ENCODE measurements at regions not wholly inside any gene's neighbourhood (a gene's known extent, or its start where the extent isn't known, plus 50 kb on each side); places are given as distances from the start of the nearest gene placed in this dataset.

GRCh38 chr4:175910700-175911099 lies 98.6 kb upstream of the GPM6A start:
- H3K4me1 ChIP-seq (ENCODE audit: control insufficient read depth, insufficient read depth, low read length): no peaks in the 10 kb centered on the region
- 68% methylated on average over 3 of the region's 4 CpGs for WGBS (ENCODE audit: insufficient coverage)
- H3K9me3 ChIP-seq (replicated peaks; ENCODE audit: control insufficient read depth, low read depth, low read length): no peaks in the 10 kb centered on the region
- H3K4me3 ChIP-seq (ENCODE audit: low read length): no peak overlapping the region
- no peak overlapping the region for H3K27ac ChIP-seq (ENCODE audit: low read length)
- DNase-seq: no peak
- no peaks in the 10 kb centered on the region for H3K27me3 ChIP-seq (ENCODE audit: control insufficient read depth, insufficient read depth, low read length)
- H3K36me3 ChIP-seq (ENCODE audit: control insufficient read depth, insufficient read depth, low read length): no peaks in the 10 kb centered on the region

- H3K4me1 ChIP-seq (ENCODE audit: control insufficient read depth, insufficient read depth, low read length): no peaks in the 10 kb centered on the region
- H3K27ac ChIP-seq (ENCODE audit: low read length): no peak overlapping the region
- H3K27me3 ChIP-seq (ENCODE audit: control insufficient read depth, insufficient read depth, low read length): no peaks in the 10 kb centered on the region
- no peak for DNase-seq
- H3K4me3 ChIP-seq (ENCODE audit: low read length): no peak overlapping the region
- H3K36me3 ChIP-seq (ENCODE audit: control insufficient read depth, insufficient read depth, low read length): no peaks in the 10 kb centered on the region
- H3K9me3 ChIP-seq (replicated peaks; ENCODE audit: control insufficient read depth, low read depth, low read length): no peaks in the 10 kb centered on the region
- WGBS (ENCODE audit: insufficient coverage): 60% methylated on average over 1 of the region's 6 CpGs
Observed at GRCh38 chr4:175916626-175917351, 104.7 kb upstream of the GPM6A start.

- H3K4me3 ChIP-seq (ENCODE audit: low read length): no peak overlapping the region
- WGBS (ENCODE audit: insufficient coverage): 82% methylated on average over 2 of the region's 5 CpGs
- DNase-seq: no peak
- no peaks in the 10 kb centered on the region for H3K9me3 ChIP-seq (replicated peaks; ENCODE audit: control insufficient read depth, low read depth, low read length)
- H3K27me3 ChIP-seq (ENCODE audit: control insufficient read depth, insufficient read depth, low read length): no peaks in the 10 kb centered on the region
- no peaks in the 10 kb centered on the region for H3K4me1 ChIP-seq (ENCODE audit: control insufficient read depth, insufficient read depth, low read length)
- no peak overlapping the region for H3K27ac ChIP-seq (ENCODE audit: low read length)
- H3K36me3 ChIP-seq (ENCODE audit: control insufficient read depth, insufficient read depth, low read length): no peaks in the 10 kb centered on the region
Observed at GRCh38 chr4:175927121-175927520, 115.1 kb upstream of the GPM6A start.

GRCh38 chr4:175929441-175929840 lies 117.4 kb upstream of the GPM6A start:
- no CpG with 5 or more reads among the region's 3 CpGs for WGBS (ENCODE audit: insufficient coverage)
- no peaks in the 10 kb centered on the region for H3K36me3 ChIP-seq (ENCODE audit: control insufficient read depth, insufficient read depth, low read length)

GRCh38 chr4:175929932-175930331 lies 117.9 kb upstream of the GPM6A start:
- no CpG with 5 or more reads among the region's 3 CpGs for WGBS (ENCODE audit: insufficient coverage)
- no peaks in the 10 kb centered on the region for H3K9me3 ChIP-seq (replicated peaks; ENCODE audit: control insufficient read depth, low read depth, low read length)
- no peak overlapping the region for H3K4me3 ChIP-seq (ENCODE audit: low read length)
- no peak for DNase-seq
- H3K27me3 ChIP-seq (ENCODE audit: control insufficient read depth, insufficient read depth, low read length): no peaks in the 10 kb centered on the region
- no peaks in the 10 kb centered on the region for H3K36me3 ChIP-seq (ENCODE audit: control insufficient read depth, insufficient read depth, low read length)
- no peak overlapping the region for H3K27ac ChIP-seq (ENCODE audit: low read length)
- H3K4me1 ChIP-seq (ENCODE audit: control insufficient read depth, insufficient read depth, low read length): no peaks in the 10 kb centered on the region

More at GRCh38 chr4:175929441-175929840, 117.4 kb upstream of the GPM6A start:
- DNase-seq: no peak
- no peaks in the 10 kb centered on the region for H3K9me3 ChIP-seq (replicated peaks; ENCODE audit: control insufficient read depth, low read depth, low read length)
- no peak overlapping the region for H3K4me3 ChIP-seq (ENCODE audit: low read length)
- no peaks in the 10 kb centered on the region for H3K4me1 ChIP-seq (ENCODE audit: control insufficient read depth, insufficient read depth, low read length)
- no peak overlapping the region for H3K27ac ChIP-seq (ENCODE audit: low read length)
- H3K27me3 ChIP-seq (ENCODE audit: control insufficient read depth, insufficient read depth, low read length): no peaks in the 10 kb centered on the region

GRCh38 chr4:175930471-175930870 lies 118.4 kb upstream of the GPM6A start:
- H3K36me3 ChIP-seq (ENCODE audit: control insufficient read depth, insufficient read depth, low read length): no peaks in the 10 kb centered on the region
- H3K4me3 ChIP-seq (ENCODE audit: low read length): no peak overlapping the region
- no peaks in the 10 kb centered on the region for H3K4me1 ChIP-seq (ENCODE audit: control insufficient read depth, insufficient read depth, low read length)
- no peak overlapping the region for H3K27ac ChIP-seq (ENCODE audit: low read length)
- no peaks in the 10 kb centered on the region for H3K9me3 ChIP-seq (replicated peaks; ENCODE audit: control insufficient read depth, low read depth, low read length)
- H3K27me3 ChIP-seq (ENCODE audit: control insufficient read depth, insufficient read depth, low read length): no peaks in the 10 kb centered on the region
- no peak for DNase-seq

- H3K4me1 ChIP-seq (ENCODE audit: control insufficient read depth, insufficient read depth, low read length): no peaks in the 10 kb centered on the region
- no peaks in the 10 kb centered on the region for H3K27me3 ChIP-seq (ENCODE audit: control insufficient read depth, insufficient read depth, low read length)
- 93% methylated on average over 3 of the region's 9 CpGs for WGBS (ENCODE audit: insufficient coverage)
- no peaks in the 10 kb centered on the region for H3K36me3 ChIP-seq (ENCODE audit: control insufficient read depth, insufficient read depth, low read length)
- no peak overlapping the region for H3K27ac ChIP-seq (ENCODE audit: low read length)
- no peak for DNase-seq
- H3K4me3 ChIP-seq (ENCODE audit: low read length): no peak overlapping the region
- no peaks in the 10 kb centered on the region for H3K9me3 ChIP-seq (replicated peaks; ENCODE audit: control insufficient read depth, low read depth, low read length)
Observed at GRCh38 chr4:175932116-175932515, 120.1 kb upstream of the GPM6A start.

GRCh38 chr4:175934506-175934905 lies 122.4 kb upstream of the GPM6A start:
- Histone ChIP-seq H3K4me1 (ENCODE audit: control insufficient read depth, insufficient read depth, low read length) (no peaks in the 10 kb centered on the region), H3K27me3 (ENCODE audit: control insufficient read depth, insufficient read depth, low read length) (no peaks in the 10 kb centered on the region), H3K4me3 (ENCODE audit: low read length) (no peak overlapping the region), H3K27ac (ENCODE audit: low read length) (no peak overlapping the region), H3K9me3 (replicated peaks; ENCODE audit: control insufficient read depth, low read depth, low read length) (no peaks in the 10 kb centered on the region), H3K36me3 (ENCODE audit: control insufficient read depth, insufficient read depth, low read length) (no peaks in the 10 kb centered on the region)
- WGBS (ENCODE audit: insufficient coverage): no CpG with 5 or more reads among the region's 3 CpGs
- DNase-seq: no peak

- H3K27ac ChIP-seq (ENCODE audit: low read length): no peak overlapping the region
- DNase-seq: no peak
- H3K9me3 ChIP-seq (replicated peaks; ENCODE audit: control insufficient read depth, low read depth, low read length): no peaks in the 10 kb centered on the region
- H3K4me1 ChIP-seq (ENCODE audit: control insufficient read depth, insufficient read depth, low read length): no peaks in the 10 kb centered on the region
- no peak overlapping the region for H3K4me3 ChIP-seq (ENCODE audit: low read length)
- H3K36me3 ChIP-seq (ENCODE audit: control insufficient read depth, insufficient read depth, low read length): no peaks in the 10 kb centered on the region
- no peaks in the 10 kb centered on the region for H3K27me3 ChIP-seq (ENCODE audit: control insufficient read depth, insufficient read depth, low read length)
Observed at GRCh38 chr4:175935016-175935661, 123.1 kb upstream of the GPM6A start.

GRCh38 chr4:175944126-175944910 lies 121.3 kb upstream of the WDR17 start:
- Histone ChIP-seq H3K4me1 (ENCODE audit: control insufficient read depth, insufficient read depth, low read length) (no peaks in the 10 kb centered on the region), H3K27ac (ENCODE audit: low read length) (no peak overlapping the region), H3K36me3 (ENCODE audit: control insufficient read depth, insufficient read depth, low read length) (no peaks in the 10 kb centered on the region), H3K9me3 (replicated peaks; ENCODE audit: control insufficient read depth, low read depth, low read length) (no peaks in the 10 kb centered on the region), H3K27me3 (ENCODE audit: control insufficient read depth, insufficient read depth, low read length) (peaks cover 2% of the 10 kb centered on the region), H3K4me3 (ENCODE audit: low read length) (no peak overlapping the region)
- no peak for DNase-seq
- WGBS (ENCODE audit: insufficient coverage): 83% methylated on average over 1 of the region's 10 CpGs
